Glutamatergic neuron (in vitro differentiated cells): ENCODE measurements at regions not wholly inside any gene's neighbourhood (a gene's known extent, or its start where the extent isn't known, plus 50 kb on each side); places are given as distances from the start of the nearest gene placed in this dataset.

Experiments used
- DNase-seq: peaks from one replicate; pipeline ENCODE4 v3.0.0; 2022
- H3K27ac Mint-ChIP-seq: one replicate; pipeline ENCODE4 v1.8.0; 2020; ENCODE audit warnings: mild to moderate bottlenecking, mixed read lengths, inconsistent platforms; ENCODE audit not compliant: unreplicated experiment
- H3K27me3 Mint-ChIP-seq: one replicate; pipeline ENCODE4 v1.8.0; 2020; ENCODE audit warnings: mild to moderate bottlenecking, moderate library complexity, mixed read lengths, inconsistent platforms; ENCODE audit not compliant: unreplicated experiment
- H3K36me3 Mint-ChIP-seq: one replicate; pipeline ENCODE4 v1.8.0; 2020; ENCODE audit warnings: mild to moderate bottlenecking, mixed read lengths, inconsistent platforms; ENCODE audit not compliant: unreplicated experiment
- H3K4me1 Mint-ChIP-seq: one replicate; pipeline ENCODE4 v1.8.0; 2020; ENCODE audit warnings: mild to moderate bottlenecking, low read depth, mixed read lengths, inconsistent platforms; ENCODE audit not compliant: unreplicated experiment
- H3K4me3 Mint-ChIP-seq: one replicate; pipeline ENCODE4 v1.8.0; 2020; ENCODE audit warnings: mild to moderate bottlenecking, mixed read lengths, inconsistent platforms; ENCODE audit not compliant: unreplicated experiment
- H3K9me3 Mint-ChIP-seq: one replicate; pipeline ENCODE4 v1.8.0; 2020; ENCODE audit warnings: mild to moderate bottlenecking, moderate library complexity, mixed read lengths, inconsistent platforms; ENCODE audit not compliant: unreplicated experiment
- CTCF ChIP-seq: fragments of 200-600 bp; sonication (generic); IDR thresholded peaks from one replicate; pipeline ENCODE4 v1.5.0; 2021; ENCODE audit not compliant: partially characterized antibody, unreplicated experiment

- Mint-ChIP-seq H3K4me3 (no peak overlapping the region), H3K27me3 (no peaks in the 10 kb centered on the region), H3K4me1 (no peaks in the 10 kb centered on the region), H3K27ac (no peak overlapping the region), H3K36me3 (no peaks in the 10 kb centered on the region), H3K9me3 (no peaks in the 10 kb centered on the region)
- TF ChIP-seq CTCF, result no peak
- no peak for DNase-seq
Measured at GRCh38 chr4:173821036-173821435, 291.0 kb upstream of the HAND2 start.

DNA sequence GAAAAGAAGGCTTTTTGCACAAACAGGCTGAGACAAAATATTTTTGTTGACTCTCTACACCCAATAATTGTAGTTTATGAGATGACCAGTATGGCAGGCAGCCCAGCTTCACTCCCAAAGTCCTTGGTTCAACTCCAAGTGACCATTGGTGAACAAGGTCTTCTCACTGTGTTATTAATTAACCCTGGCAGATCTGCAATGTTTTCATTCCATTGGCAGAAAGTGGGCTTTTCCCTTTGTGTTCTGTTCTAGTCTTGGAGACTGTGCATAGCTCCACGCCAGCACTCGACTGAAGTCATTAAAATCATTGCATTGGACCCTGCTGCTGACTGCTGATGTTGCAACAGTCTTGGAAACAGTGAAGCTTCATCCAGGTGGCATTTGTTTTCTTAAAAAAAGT, 277.3 kb upstream of the HAND2 start:
- DNase-seq, result no peak
- no peak for TF ChIP-seq CTCF
- H3K27ac Mint-ChIP-seq, result no peak overlapping the region
- H3K4me3 Mint-ChIP-seq, result no peak overlapping the region
- no peaks in the 10 kb centered on the region for H3K4me1 Mint-ChIP-seq
- peaks cover 1% of the 10 kb centered on the region for H3K9me3 Mint-ChIP-seq
- no peaks in the 10 kb centered on the region for H3K36me3 Mint-ChIP-seq
- no peaks in the 10 kb centered on the region for H3K27me3 Mint-ChIP-seq

- H3K27ac Mint-ChIP-seq, result no peak overlapping the region
- DNase-seq, result no peak
- no peak for TF ChIP-seq CTCF
- H3K36me3 Mint-ChIP-seq, result no peaks in the 10 kb centered on the region
- no peak overlapping the region for H3K4me3 Mint-ChIP-seq
- H3K9me3 Mint-ChIP-seq, result peaks cover 1% of the 10 kb centered on the region
- no peaks in the 10 kb centered on the region for H3K4me1 Mint-ChIP-seq
- H3K27me3 Mint-ChIP-seq, result no peaks in the 10 kb centered on the region
Measured at GRCh38 chr4:173805884-173806283, 275.9 kb upstream of the HAND2 start.

DNA sequence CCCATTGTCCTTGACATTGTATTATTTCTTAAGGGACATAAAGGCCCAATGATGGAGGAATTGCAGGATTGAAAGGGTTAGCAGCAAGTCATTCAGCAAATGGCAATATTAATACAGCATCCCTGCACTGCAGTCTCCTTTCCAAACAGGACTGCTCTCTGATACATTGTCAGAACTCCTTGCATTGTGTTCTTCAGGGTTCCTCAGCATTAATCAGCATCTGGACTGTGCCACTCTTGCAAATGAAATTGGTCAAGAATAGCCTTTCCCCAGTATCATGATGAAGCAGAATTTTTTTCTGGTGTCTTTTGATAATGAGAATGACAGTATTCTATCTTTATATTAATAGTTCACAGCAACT, 272.6 kb upstream of the HAND2 start:
- DNase-seq, result no peak
- Mint-ChIP-seq H3K36me3 (no peaks in the 10 kb centered on the region), H3K4me3 (no peak overlapping the region), H3K27ac (no peak overlapping the region), H3K4me1 (no peaks in the 10 kb centered on the region), H3K9me3 (peaks cover 1% of the 10 kb centered on the region), H3K27me3 (no peaks in the 10 kb centered on the region)
- no peak for TF ChIP-seq CTCF

- Mint-ChIP-seq H3K36me3 (no peaks in the 10 kb centered on the region), H3K9me3 (peaks cover 1% of the 10 kb centered on the region), H3K4me3 (no peak overlapping the region), H3K4me1 (no peaks in the 10 kb centered on the region), H3K27ac (no peak overlapping the region), H3K27me3 (no peaks in the 10 kb centered on the region)
- no peak for DNase-seq
- TF ChIP-seq CTCF, result no peak
Measured at GRCh38 chr4:173801876-173802661, 272.0 kb upstream of the HAND2 start.
